ENCODE measurements at regions not wholly inside any gene's neighbourhood (a gene's known extent, or its start where the extent isn't known, plus 50 kb on each side); places are given as distances from the start of the nearest gene placed in this dataset.

- TF ChIP-seq CTCF (IDR thresholded peaks at IDR 0.05) = no peak
- TF ChIP-seq POLR2A (IDR thresholded peaks at IDR 0.05) = no peak
These were observed 73.8 kb downstream of the MRPL32 start for GRCh38 chr7:43006008-43006407.
